ENCODE measurements at regions not wholly inside any gene's neighbourhood (a gene's known extent, or its start where the extent isn't known, plus 50 kb on each side); places are given as distances from the start of the nearest gene placed in this dataset.
"Not testable (repeated sequence)": the region's sequence is repeated elsewhere in the genome, so short reads cannot be mapped to it uniquely, and the experiment has no call there.

DNA sequence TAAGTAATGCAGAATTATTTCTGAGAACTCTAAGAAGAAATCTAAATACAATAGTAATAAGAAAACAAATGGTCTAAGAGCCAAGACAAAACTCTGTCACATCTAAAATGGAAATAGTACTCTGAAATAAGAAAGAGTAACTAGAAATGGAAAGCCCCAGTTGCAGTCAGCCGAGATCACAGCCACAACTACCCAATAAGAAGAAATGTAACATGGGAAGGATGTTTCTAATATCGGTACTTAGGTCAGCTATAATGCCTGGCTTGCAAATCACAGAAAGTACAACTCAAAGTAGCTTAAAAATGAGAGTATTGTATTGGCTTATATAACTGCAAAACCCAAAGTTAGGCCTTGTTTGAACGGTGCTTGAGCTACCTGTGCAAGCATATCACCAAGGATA, 58.6 kb upstream of the USP25 start:
- Histone ChIP-seq H4K5ac (ENCODE audit: insufficient read length, low read depth, low read length) (no peak overlapping the region), H2BK12ac (ENCODE audit: insufficient read length, low read depth, low read length) (no peak overlapping the region), H2BK20ac (ENCODE audit: low read depth, low read length, poor library complexity, severe bottlenecking) (no peak overlapping the region), H2AFZ (ENCODE audit: low read length) (no peak overlapping the region), H2AK5ac (ENCODE audit: insufficient read length, low read length) (no peak overlapping the region), H3K79me1 (ENCODE audit: insufficient read depth, low read depth, low read length, poor library complexity, severe bottlenecking) (no peaks in the 10 kb centered on the region), H3T11ph (ENCODE audit: low read length) (no peak overlapping the region), H3K23me2 (ENCODE audit: insufficient read length, low read depth, low read length, poor library complexity, severe bottlenecking) (no peaks in the 10 kb centered on the region), H3K79me2 (ENCODE audit: insufficient read depth, low read length) (no peaks in the 10 kb centered on the region), H2BK15ac (ENCODE audit: low read depth, low read length) (no peak overlapping the region), H3K4ac (ENCODE audit: low read depth, low read length) (no peak overlapping the region), H3K14ac (ENCODE audit: insufficient read depth, low read length) (no peak overlapping the region), H4K20me1 (ENCODE audit: control insufficient read depth, insufficient read depth, insufficient read length) (no peaks in the 10 kb centered on the region), H4K8ac (replicated peaks; ENCODE audit: insufficient read length, low read depth, low read length) (no peak overlapping the region), H3K9ac (ENCODE audit: extremely low read depth, insufficient read length, low read length) (no peak overlapping the region), H3K27me3 (ENCODE audit: insufficient read depth, low read length) (no peaks in the 10 kb centered on the region), H3K4me1 (ENCODE audit: insufficient read depth, low read length) (no peaks in the 10 kb centered on the region), H3K56ac (ENCODE audit: insufficient read length, low read depth, low read length) (no peak overlapping the region), H3K18ac (ENCODE audit: insufficient read length, low read depth, low read length) (no peak overlapping the region), H3K23ac (ENCODE audit: insufficient read length, low read depth, low read length) (no peak overlapping the region), H3K27ac (ENCODE audit: insufficient read length, low read depth, low read length) (no peak overlapping the region), H2BK120ac (ENCODE audit: low read depth, low read length, poor library complexity, severe bottlenecking) (no peak overlapping the region), H2BK5ac (ENCODE audit: insufficient read length, low read length) (no peak overlapping the region), H4K91ac (ENCODE audit: insufficient read length, low read depth, low read length) (no peak overlapping the region), H3K4me2 (ENCODE audit: insufficient read depth, insufficient read length, low read length) (no peak overlapping the region), H3K9me3 (ENCODE audit: control insufficient read depth, low read depth, low read length) (no peaks in the 10 kb centered on the region)
- Mint-ChIP-seq H3K4me3 (no peak overlapping the region), H3K36me3 (ENCODE audit: insufficient read depth in 1 of 3, low read depth in 3 of 3) (no peaks in the 10 kb centered on the region), H3K4me1 (0 out of 4 replicates have a peak, but pooled peaks cover 0 to 2% of the 10 kb centered on the region in 2 experiments), H3K9me3 (no peaks in the 10 kb centered on the region), H3K27ac (no peak overlapping the region), H3K27me3 (ENCODE audit: low read depth) (no peaks in the 10 kb centered on the region)
- no peak for TF ChIP-seq CTCF (conservative IDR thresholded peaks at IDR 0.05)
- no CpG with 5 or more reads among the region's 3 CpGs for WGBS (ENCODE audit: extremely low coverage, insufficient read length, low lambda C conversion rate)
- DNase-seq, result no peak

GRCh38 chr21:15672578-15672977, 57.2 kb upstream of the USP25 start:
- not testable (repeated sequence) for H3K27ac Mint-ChIP-seq; H4K8ac ChIP-seq (replicated peaks; ENCODE audit: insufficient read length, low read depth, low read length); H4K91ac ChIP-seq (ENCODE audit: insufficient read length, low read depth, low read length); H2BK120ac ChIP-seq (ENCODE audit: low read depth, low read length, poor library complexity, severe bottlenecking); H2BK15ac ChIP-seq (ENCODE audit: low read depth, low read length); H3K79me2 ChIP-seq (ENCODE audit: insufficient read depth, low read length); H3K9me3 Mint-ChIP-seq; H3K4me1 Mint-ChIP-seq; H3K4ac ChIP-seq (ENCODE audit: low read depth, low read length); H2BK20ac ChIP-seq (ENCODE audit: low read depth, low read length, poor library complexity, severe bottlenecking); H3K27me3 ChIP-seq (ENCODE audit: insufficient read depth, low read length); H3K27ac ChIP-seq (ENCODE audit: insufficient read length, low read depth, low read length); H3K23me2 ChIP-seq (ENCODE audit: insufficient read length, low read depth, low read length, poor library complexity, severe bottlenecking); H3K36me3 Mint-ChIP-seq (ENCODE audit: insufficient read depth in 1 of 3, low read depth in 3 of 3); H3K79me1 ChIP-seq (ENCODE audit: insufficient read depth, low read depth, low read length, poor library complexity, severe bottlenecking); DNase-seq; H2BK12ac ChIP-seq (ENCODE audit: insufficient read length, low read depth, low read length); H2BK5ac ChIP-seq (ENCODE audit: insufficient read length, low read length); H3K14ac ChIP-seq (ENCODE audit: insufficient read depth, low read length); H3K9me3 ChIP-seq (ENCODE audit: control insufficient read depth, low read depth, low read length); H4K5ac ChIP-seq (ENCODE audit: insufficient read length, low read depth, low read length); H3K27me3 Mint-ChIP-seq (ENCODE audit: low read depth); H2AK5ac ChIP-seq (ENCODE audit: insufficient read length, low read length); H3K23ac ChIP-seq (ENCODE audit: insufficient read length, low read depth, low read length); H3K4me2 ChIP-seq (ENCODE audit: insufficient read depth, insufficient read length, low read length); H3K4me1 ChIP-seq (ENCODE audit: insufficient read depth, low read length); H3T11ph ChIP-seq (ENCODE audit: low read length); H4K20me1 ChIP-seq (ENCODE audit: control insufficient read depth, insufficient read depth, insufficient read length); H2AFZ ChIP-seq (ENCODE audit: low read length); H3K4me3 Mint-ChIP-seq; H3K56ac ChIP-seq (ENCODE audit: insufficient read length, low read depth, low read length); H3K9ac ChIP-seq (ENCODE audit: extremely low read depth, insufficient read length, low read length); H3K18ac ChIP-seq (ENCODE audit: insufficient read length, low read depth, low read length)
- WGBS (ENCODE audit: extremely low coverage, insufficient read length, low lambda C conversion rate), result no CpG with 5 or more reads among the region's 15 CpGs
